ENCODE measurements at regions not wholly inside any gene's neighbourhood (a gene's known extent, or its start where the extent isn't known, plus 50 kb on each side); places are given as distances from the start of the nearest gene placed in this dataset.

DNA sequence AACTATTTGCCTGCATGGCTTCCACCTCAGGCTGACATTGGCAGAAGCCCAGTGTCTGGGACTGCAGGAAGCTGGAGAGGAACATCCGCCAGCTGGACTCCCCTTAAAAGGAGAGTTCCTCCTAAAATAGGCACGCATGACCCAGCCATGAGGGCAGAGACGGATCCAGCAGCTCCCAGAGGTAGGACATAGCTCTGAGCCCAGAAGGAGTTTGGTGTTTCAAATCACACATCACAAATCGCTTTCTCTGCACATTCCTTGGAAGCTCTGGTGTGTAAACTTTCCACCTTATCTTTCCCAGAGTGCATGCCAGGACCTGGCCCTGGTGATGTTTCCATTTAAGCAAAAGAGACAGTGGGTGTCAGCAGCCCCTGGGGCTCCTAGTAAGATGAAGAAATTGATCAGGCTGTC, 231.1 kb upstream of the CDH5 start:
- DNase-seq = no peak

DNA sequence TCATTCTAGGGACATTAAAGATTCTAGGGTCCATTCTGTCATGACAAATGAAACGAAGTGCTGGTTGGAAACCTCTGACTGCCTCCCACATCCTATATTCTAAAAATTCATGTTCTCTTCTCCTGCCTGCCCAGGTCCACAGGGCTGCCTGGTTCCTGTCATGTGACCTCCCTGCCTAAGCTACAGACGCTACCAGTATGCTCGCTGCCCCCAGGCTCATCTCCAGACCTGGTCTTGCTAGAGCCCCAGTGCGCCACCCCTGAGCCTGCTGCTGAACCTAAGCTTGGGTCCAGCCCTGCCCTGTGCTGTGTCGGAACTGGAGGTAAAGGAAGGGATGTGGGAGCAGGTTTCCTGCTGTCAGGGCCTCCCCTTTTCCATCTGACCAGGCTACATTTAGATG, 231.6 kb upstream of the CDH5 start:
- DNase-seq = no peak

DNA sequence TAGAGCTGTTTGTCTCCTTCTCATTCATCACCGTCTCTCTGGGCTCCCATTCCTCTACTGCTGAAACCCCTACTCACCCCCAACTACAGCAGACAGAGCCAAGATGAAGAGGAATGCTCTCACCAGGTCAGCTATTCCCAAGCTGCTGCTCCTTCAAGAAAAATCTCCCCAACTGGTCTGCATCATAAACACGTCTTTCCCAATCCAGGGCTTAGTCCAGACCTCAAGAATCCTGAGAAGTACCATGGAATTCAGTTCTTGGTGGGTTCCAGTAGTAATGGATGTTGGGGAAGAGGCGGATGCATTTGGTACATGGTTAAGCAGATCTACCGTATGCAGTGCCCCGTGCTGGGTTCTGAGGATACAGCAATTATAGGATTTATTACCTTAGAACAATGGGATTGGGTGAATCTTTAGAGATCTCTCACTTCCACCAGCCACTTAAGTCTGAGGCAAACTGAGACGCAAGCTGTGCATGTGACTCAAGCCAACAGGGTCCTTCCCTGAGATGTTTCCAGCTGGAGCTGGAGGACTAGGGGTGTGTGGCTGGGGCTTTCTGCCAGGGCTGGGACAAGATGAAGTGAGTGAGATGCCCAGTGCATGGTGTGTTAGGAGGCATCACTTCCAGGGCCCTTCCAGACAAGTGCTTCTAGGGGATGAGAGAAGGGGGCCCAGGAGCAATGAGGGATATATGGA, 232.7 kb upstream of the CDH5 start:
- no peak for DNase-seq

DNA sequence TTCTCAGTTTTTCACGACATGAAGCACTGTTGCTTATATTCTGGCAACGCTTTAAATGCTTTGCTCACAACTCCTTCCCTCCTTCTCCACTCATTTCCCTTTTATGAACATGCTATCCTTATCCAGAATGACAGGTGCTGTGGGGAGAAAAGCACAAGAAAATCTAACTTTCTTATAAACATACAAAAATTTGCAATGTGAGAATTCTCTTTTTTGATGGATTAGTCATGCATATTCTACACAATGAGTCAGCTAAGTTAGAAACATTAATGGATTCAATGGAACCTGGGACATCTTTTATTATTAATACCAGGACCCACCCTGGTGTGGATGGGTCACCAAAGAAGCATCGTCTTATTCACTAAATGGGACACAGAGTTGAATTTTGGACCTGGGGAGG, 234.6 kb upstream of the CDH5 start:
- no peak for DNase-seq

DNA sequence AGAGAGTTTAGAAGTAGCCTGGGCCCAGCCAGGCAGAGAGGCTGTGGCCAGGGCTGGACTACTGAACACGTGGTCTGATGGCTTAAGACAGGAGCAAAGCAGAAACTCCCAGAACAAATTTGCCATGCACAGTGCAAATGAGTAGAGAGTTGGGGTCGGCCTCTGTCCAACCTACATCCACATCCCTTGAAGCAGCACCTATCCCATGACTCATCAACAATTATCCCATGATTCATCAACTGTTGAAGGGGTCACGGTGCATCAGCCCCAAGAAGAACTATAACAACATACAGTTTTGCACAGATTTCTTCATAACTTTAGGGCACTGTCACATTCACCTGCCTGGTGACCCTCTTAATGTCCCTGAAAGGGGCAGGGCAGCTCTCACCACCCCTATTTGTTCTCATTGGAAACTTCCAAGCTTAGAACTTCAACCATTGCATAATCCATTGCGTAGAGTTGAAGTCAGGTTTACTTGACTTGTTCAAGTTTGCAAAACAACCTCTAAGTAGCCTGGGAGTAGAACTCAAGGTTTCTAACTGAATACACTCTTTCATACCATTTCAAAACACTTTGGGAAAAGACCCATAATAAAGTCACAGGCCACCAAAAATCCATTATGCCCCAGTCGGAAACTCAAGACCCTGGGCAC, 235.2 kb upstream of the CDH5 start:
- DNase-seq = no peak

DNA sequence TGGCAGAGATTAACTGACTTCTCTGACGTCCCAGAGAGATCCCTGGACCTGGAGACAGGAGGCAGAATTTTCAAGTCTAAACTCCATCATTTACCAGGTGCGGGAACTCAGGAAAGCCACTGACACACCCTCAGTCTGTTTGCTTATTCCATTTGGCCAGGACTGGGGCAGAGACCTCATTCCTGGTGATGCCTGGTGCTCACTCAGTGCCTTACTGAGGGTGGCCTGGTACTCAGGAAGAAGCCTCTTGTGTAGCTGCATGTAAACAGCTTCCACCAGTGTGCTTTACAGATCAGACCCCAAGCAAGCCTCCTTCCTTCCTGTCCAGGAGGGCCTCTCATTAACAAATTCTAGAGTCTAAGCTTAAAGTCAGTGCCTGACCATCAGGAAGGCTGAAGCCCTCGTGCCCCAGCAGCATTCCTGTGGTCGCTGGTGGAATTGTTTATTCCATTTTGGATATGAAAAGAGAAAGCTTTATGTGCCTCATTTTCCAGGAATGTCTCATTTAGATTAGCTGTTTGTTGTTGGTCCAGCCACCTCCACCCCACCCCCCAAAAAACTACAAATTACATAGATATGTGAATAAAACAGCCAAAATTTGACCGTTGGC, 236.1 kb upstream of the CDH5 start:
- DNase-seq = no peak

DNA sequence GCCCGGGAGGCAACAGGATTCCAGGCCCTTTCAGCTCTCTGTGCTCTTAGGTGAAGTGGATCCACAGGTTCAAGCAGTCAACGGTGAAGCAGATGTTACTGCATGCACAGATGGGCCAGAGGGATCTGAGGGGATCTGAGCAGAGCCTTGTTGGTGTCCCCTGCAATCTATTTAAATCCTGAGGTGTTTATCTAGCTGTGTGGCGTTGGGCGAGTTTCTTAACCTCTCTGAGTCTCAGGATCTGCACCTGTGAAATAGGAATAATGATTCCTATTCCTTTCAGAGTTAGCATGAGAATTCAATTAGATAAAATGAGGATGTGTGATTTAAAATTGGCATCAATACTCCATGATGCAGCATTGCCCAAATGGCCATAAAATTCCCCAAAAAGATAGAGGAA, 237.3 kb upstream of the CDH5 start:
- no peak for DNase-seq

DNA sequence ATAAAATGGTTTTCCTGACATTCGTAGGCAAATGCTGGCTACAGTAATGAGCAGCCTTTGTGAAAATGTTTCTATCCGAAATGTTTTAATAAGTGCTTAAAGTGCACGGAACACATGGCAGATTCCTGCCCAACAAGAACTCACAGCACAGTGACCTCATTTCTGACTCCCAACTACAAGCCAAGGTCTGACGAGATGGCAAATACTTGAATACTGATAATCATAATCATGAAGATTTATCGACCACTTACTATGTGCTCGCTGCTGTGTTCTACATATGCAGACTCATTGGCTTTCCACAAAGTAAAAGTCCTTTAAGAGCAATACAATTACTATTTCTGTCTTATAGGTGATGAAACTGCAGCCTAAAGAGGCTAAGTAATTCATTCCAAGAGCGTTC, 238.1 kb upstream of the CDH5 start:
- no peak for DNase-seq

DNA sequence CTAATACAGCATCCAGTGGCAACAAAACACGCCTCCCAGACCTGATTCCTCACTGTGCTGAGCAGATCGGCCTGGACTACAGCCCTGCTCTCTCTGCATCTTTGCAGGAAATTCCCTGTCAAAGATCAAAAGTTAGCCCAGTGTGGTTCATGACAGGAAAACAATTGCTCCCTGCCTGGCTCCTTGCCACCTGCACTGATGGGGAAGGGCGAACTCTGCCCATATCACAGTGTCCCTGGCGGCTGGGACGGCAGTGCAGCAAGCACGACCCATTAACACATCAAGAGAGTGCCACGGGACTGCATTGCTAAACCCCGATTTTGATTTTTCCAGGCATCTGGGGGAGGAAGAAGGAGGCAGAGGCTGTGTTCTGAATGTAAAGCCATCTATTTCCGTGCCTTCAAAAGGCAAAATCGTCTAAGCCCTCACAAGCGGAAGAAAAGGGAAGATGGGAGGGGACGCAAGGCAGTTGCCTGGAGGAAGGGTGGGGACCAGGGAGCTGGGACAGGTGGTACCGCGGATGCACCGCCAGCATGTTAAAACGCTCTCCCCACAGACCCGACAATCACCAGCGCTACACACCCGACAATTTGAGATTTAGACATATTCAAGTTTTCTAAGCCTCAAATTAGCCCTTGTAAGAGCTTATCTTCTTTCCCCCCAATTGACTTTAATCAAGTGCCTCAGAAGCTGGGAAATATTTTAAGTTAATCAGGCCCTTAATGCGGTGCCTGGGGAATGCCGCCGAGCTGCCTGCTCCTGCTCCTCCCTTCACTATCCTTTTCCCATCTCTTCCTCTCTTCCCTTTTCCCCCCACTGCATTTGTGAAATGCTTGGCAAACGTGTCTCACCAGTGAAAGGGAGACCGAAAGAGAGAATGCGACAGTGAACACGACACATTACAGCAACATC, 238.8 kb upstream of the CDH5 start:
- no peak for DNase-seq

DNA sequence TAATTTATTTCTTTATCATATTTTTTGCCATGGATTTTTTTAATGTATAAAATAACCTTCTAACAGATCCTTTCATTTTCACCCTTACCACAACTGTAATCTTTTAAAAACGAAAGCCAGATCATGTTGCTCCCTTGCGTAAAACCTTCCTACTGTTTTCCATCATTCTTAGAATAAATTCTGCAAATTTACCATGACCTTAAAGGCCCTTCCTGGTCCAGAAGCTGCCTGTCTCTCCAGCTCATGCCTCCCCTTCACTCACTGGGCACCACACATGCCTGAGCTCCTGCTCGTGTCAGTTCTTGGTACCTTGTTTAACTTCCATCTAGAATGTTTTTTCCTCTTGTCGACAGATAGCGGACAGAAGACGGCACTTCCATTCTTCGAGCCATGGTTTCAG, 245.0 kb upstream of the CDH5 start:
- DNase-seq = no peak

DNA sequence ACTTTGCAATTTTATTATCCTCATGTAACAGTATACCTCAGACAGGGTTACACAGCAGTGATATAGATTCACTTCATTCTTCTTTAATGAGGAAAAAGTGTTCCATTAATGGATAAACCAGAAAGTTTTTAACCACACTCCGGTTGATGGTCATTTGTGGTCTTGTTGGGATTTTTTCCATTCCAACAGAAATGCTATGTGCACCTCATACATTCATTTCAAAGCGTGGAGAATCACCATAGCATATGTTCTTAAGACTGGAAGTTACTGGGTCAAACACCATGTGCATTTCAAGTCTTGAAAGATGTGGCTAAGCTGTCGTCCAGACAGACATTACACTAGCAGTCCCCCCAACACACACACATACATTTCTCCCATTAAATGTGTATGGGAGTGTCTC, 245.8 kb upstream of the CDH5 start:
- DNase-seq = no peak

DNA sequence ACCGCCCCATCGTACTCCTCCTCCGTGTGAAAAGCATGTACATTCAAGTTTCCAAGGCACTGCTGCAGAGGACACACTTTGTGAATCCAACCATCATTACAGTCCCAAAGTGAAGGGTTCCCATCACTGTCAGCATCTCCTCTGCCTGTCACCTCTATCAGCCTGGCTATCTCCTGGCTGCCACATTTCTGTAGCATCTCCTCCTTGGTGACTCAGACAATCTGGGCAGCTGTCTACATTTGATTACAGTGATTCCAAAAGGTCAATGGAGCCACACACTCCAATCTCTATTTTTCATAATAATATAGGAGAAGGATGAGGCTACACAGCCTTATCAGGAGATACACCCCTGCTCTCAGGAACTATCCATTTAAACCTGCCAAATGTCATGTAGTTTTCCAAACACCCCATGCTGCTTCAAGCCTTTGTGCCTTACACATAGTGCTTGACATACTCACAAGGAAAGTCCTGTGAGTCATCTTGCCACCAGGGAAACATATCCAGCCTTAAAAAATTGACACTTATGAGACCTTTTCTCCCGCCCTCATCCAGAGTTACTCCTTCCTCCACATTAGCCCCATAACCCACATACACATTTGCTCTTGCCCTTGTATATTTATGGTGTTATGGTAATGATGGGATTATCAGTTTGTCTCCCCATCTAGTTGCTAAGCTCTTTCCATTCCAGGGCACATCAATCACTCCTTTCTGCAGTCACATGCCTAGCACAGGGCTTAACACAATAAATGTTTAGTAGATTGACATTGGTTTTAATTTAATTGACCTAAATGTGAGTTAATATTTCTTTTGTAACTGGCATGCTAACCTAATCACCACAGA, 250.1 kb upstream of the CDH5 start:
- DNase-seq = no peak

DNA sequence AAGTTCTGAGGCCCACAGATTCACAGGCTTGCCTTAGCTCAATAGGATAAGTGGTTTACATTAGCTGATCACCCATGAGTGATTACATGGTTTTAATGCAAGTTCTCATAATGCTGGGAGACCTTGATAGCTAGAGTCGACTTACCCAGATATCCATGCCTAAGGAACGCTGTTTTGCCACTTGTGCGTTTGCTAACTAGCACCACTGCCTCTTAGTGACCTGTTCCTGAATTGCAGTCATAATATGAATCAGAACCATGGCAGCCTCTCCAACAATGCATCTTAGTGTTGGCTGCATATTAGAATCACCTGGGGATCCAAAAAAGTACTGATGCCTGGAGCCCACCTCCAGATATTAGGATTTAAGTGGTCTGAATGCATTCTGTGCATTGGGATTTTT, 251.1 kb upstream of the CDH5 start:
- no peak for DNase-seq

DNA sequence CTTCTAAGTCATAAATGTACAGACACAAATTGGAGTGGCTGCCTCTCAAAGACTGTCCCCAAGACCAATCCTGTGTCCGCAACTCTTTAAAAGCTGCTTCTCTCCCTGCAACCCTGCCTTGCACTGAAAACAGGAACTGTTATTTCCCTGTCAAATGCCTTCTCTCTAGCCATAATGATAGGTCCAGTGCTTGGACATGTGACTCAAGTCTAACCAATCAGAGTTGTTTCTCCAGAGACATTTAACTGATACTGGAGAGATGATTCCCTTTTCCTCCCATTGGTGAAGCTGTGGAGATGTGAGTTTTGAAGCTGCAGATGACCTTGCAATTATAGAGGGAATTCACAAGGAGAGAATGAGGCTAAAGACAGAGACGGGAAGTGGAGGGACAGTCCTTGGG, 253.3 kb upstream of the CDH5 start:
- DNase-seq = no peak

DNA sequence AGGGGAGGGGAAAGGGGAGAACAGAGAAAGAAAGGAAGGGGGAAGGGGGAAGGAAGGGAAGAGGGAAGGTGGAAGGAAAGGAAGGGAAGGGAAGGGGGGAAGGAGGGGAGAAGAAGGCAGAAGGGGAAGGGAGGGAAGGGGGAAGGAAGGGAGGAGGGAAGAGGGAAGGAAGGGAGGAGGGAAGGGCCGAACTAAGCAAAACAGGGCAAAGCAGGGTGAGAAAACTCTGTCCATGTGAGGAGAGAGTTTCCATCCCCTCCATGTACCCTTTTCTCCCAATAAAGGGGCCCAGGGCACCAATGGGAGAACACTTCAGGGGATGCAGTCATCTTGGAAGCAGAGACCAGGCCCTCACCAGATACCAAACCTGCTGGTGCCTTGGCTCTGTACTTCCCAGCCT, 256.8 kb upstream of the CDH5 start:
- DNase-seq = no peak

DNA sequence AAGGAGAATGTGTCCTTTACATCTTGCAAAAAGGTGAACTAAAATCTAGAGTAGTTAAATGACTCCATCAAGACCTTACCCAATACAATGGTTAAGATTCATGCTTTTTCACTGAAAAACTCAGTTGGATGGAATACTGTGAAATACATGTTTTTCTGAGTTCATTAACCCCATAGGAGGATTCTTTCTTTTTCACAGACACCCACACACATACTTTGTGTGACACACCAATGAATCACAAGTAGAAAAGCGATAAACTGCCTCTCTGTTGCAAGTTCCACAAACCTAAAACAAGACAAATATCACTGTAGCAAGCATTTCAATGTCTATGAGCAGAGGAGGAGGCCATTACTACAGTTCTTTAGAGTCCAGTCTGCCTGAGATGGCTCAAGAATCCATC, 258.8 kb upstream of the CDH5 start:
- no peak for DNase-seq

DNA sequence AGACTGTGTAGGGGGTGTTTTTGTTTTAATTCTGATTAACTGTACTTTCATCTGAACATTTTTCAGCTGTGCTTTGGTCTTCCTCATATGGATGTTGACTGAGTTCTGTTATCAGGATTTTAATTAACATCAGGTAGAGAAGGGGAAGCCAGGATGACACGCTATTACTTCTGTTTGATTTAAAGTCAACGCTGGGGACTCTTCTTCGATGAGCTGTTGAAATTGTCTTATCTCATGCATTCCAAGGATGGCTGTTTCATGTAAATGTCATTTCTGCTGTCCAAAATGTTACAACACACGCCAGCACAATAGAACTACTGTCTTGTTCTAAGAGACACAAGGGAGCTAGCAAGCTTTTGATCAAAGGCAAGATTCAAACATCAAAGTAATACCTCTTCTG, 263.3 kb upstream of the CDH5 start:
- DNase-seq = no peak

DNA sequence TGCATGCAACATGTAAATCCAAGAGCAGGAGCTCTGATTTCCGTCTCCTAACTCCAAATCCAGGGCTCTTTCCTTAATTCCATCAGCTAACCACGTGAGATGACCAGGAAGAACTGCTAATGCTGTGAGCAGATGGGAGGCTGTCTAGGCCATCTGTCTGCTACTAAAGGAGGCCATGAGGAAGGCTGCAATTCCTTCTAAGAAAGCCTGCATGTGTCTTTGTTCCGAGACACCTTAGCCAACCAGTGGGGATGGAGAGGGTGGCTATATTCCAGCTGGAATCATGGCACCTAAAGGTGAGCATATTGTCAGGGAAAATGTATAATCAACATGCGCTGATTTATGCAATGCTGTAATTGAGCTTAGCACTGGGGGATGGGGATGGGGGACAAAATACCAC, 267.2 kb upstream of the CDH5 start:
- DNase-seq = no peak

DNA sequence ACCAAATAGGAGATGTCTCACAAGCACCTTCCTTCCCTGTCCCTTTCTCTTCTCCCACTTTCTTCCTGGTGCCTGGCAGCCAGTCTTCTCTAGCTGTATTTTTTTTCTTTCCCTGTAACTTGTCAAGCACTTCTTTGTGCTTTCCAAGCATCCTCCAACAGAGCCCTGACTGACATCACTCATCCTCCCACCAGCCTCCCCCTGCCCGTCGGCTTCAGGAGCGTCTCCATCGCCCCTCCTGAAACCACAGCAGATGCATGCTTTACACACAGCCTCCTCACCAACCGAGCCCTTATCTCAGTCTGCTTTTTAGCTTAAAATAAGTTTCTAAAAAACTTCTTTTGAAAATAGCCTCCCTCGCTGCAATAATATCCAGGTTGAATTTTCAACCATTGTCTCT, 268.7 kb upstream of the CDH5 start:
- DNase-seq = no peak

DNA sequence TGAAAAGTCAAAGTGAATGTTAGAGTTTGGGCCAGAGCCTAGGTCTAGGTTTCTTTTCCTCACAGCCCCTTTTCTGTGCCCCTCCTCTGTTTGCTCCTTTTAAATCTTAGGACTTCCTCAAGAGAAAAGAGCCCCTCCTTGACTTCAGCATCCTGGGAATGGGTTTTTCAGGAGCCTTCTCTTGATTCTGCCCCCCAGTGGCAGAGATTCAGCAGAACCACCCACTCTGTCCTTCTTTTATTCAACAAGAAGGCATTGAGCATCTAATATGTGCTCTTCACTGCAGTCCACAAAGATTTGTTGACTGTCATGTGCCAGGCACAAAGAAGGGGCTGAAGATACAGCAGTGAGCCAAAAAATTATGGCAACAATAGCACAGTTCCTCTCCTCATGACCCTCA, 270.8 kb upstream of the CDH5 start:
- no peak for DNase-seq

DNA sequence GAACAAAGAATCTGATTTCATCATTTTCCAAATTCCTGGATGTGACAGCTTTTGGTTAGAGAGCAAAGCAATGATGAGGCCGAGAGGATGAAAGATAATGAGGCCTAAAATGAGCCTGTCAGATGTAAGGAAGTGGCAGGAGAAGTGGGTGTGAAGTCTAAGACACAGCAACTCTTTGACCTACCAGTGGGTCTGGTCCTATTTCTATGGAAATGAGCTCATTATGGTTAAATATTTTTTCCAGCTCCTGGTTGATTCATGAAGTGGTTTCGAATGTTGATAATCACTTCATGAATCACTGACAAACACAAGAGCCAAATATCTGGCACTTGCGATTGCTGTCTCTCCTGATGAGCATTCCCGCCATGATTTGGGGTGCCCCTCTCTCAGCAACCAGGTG, 273.3 kb upstream of the CDH5 start:
- DNase-seq = no peak

DNA sequence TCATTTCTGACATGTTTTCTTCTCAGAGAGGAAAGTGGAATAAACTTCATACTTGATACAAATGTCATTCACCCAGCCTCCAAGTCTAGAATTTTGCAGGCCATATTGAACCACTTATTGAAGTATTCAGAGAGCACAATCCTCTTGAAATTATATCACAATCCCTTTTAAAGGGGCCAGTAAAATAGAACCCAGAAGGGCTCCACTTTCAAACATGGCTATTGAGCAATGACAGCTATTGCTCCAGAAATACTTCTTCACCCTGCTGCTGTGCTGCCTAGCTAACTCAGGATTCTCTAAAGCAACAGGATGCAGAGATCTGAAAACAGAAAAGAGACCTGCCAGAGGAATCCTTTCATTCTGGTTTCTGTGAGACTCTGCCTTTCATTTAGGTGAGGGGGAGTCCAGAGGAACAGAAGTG, 275.0 kb upstream of the CDH5 start:
- DNase-seq = no peak

DNA sequence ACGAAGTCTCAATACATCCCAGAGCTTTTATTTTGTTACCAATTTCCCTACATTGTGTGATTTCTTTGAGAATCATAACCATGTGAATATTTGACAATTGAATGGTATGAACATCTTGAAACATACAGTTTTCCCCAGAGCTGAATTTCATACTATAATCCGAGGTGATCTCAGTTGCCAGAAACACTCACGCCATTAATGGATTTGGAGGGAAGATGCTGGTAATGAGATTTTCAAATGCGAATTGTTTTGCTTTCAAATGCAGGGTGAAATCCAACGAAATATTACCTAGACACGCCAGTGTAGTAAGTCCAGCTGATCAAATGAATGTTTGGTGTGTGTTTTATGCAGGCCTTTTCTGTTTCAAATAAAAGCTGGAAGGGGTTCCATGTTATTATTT, 277.8 kb upstream of the CDH5 start:
- DNase-seq = no peak

Measured in activated CD4-positive, alpha-beta T cell treated with anti-CD3 and anti-CD28 coated beads, Interleukin-2, amount 50 U/mL, for 1 hour (primary cell).